Kidney (tissue), 13 donors: ENCODE measurements at regions not wholly inside any gene's neighbourhood (a gene's known extent, or its start where the extent isn't known, plus 50 kb on each side); places are given as distances from the start of the nearest gene placed in this dataset.

Source experiments
- DNase-seq, 5 donors: peaks; one replicate each; pipeline ENCODE4 v3.0.0-alpha.2; 2013 to 2020
- FAIRE-seq: peaks from 2 replicates; lab custom pipeline; 2012; peaks lifted over from hg19 to GRCh38; lab: Jason Lieb, UNC
- H3K27ac ChIP-seq, 2 donors: one replicate each; pipeline ENCODE4 v1.7.0; 2013; ENCODE audit warnings: low read depth in 2 of 2, low read length in 2 of 2, inconsistent platforms in 1 of 2
- H3K27me3 ChIP-seq: one replicate; pipeline ENCODE4 v1.7.1; 2013; ENCODE audit warnings: low read length, inconsistent platforms; ENCODE audit not compliant: control insufficient read depth, insufficient read depth
- H3K36me3 ChIP-seq, 3 donors: one replicate each; pipeline versions ENCODE4 v1.7.0 to v1.7.1; 2013; ENCODE audit warnings: low read length in 3 of 3, control low read depth in 1 of 3, inconsistent platforms in 1 of 3; ENCODE audit not compliant: insufficient read depth in 3 of 3, control insufficient read depth in 2 of 3
- H3K4me1 ChIP-seq, 3 donors: one replicate each; pipeline versions ENCODE4 v1.7.0 to v1.7.1; 2013; ENCODE audit warnings: low read length in 3 of 3, inconsistent platforms in 1 of 3, low read depth in 1 of 3; ENCODE audit not compliant: control insufficient read depth in 2 of 3, insufficient read depth in 2 of 3
- H3K4me3 ChIP-seq, 3 donors: one replicate each; pipeline versions ENCODE4 v1.7.0 to v1.8.1; 2013; ENCODE audit warnings: low read length in 3 of 3, control low read depth in 1 of 3, inconsistent platforms in 1 of 3
- H3K9ac ChIP-seq, 3 donors: one replicate each; pipeline versions ENCODE4 v1.7.0 to v1.7.1; 2013; ENCODE audit warnings: low read length in 3 of 3, control low read depth in 1 of 3, inconsistent platforms in 1 of 3
- H3K9me3 ChIP-seq, 3 donors: one replicate each; pipeline versions ENCODE4 v1.7.0 to v1.7.1; 2013; ENCODE audit warnings: low read length in 3 of 3, control low read depth in 1 of 3, inconsistent platforms in 1 of 3; ENCODE audit not compliant: control insufficient read depth in 2 of 3, insufficient read depth in 1 of 3
- CTCF ChIP-seq: IDR thresholded peaks from 3 replicates; pipeline ENCODE4 v1.5.1; 2012; ENCODE audit warnings: mild to moderate bottlenecking, moderate library complexity, borderline replicate concordance; ENCODE audit not compliant: insufficient read depth; ENCODE audit errors: extremely low read depth
- intact Hi-C: fragments of 100-400 bp; cut with DNase I; formaldehyde crosslinking; loops from one replicate; pipeline ENCODE4 v1.11.1; 2022
- donor health status: control.
- donor health status: control.
- donor health status: control.
- donor health status: control.
- donor health status: control.
- donor health status: DM: yes; HTN: yes; CAD: no.
- donor health status: Normal renal cell carcinoma (clear cell type).

- no peak overlapping the region for H3K9ac ChIP-seq
- H3K4me3 ChIP-seq = no peak overlapping the region
- no peaks in the 10 kb centered on the region for H3K9me3 ChIP-seq
- no peak for TF ChIP-seq CTCF
- no peaks in the 10 kb centered on the region for H3K36me3 ChIP-seq
- intact Hi-C loops = no loop called here
- DNase-seq (no peak), FAIRE-seq (no peak)
- H3K27ac ChIP-seq = no peak overlapping the region
- H3K27me3 ChIP-seq = no peaks in the 10 kb centered on the region
- H3K4me1 ChIP-seq = no peaks in the 10 kb centered on the region
Observed at GRCh38 chr3:177561769-177562392, 364.6 kb upstream of the TBL1XR1 start.

GRCh38 chr3:177563243-177563780, 366.0 kb upstream of the TBL1XR1 start:
- Histone ChIP-seq H3K27ac (no peak overlapping the region), H3K36me3 (no peaks in the 10 kb centered on the region), H3K4me3 (no peak overlapping the region), H3K27me3 (no peaks in the 10 kb centered on the region), H3K9ac (no peak overlapping the region), H3K4me1 (no peaks in the 10 kb centered on the region), H3K9me3 (no peaks in the 10 kb centered on the region)
- intact Hi-C loops = no loop called here
- TF ChIP-seq CTCF = no peak
- no peak for FAIRE-seq
- no peak for DNase-seq

DNA sequence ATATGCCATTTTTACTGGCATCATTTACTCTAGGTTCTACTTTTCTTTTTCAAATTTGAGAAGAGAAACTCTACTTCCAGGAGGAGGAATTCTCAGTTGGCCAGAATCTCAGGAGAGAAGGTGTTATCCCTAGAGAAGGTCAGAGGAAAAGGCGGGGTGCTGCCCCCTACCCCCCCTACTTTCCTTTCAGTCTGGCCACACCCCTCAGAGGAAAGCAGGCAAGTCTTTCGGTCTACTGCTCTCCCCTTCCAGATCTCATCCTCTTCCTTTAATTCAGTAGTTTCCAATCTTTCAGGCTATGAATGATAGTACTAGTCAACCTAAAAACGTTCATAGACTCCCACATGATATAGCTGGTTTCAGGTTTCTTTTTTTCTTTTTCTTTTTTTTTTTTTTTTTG, 366.5 kb upstream of the TBL1XR1 start:
- TF ChIP-seq CTCF = no peak
- DNase-seq (peak in 1 of 5 donors; percentile 24), FAIRE-seq (no peak)
- intact Hi-C loops = no loop called here
- H3K27me3 ChIP-seq = no peaks in the 10 kb centered on the region
- no peak overlapping the region for H3K27ac ChIP-seq
- H3K9ac ChIP-seq = no peak overlapping the region
- no peak overlapping the region for H3K4me3 ChIP-seq
- H3K4me1 ChIP-seq = no peaks in the 10 kb centered on the region
- H3K36me3 ChIP-seq = no peaks in the 10 kb centered on the region
- H3K9me3 ChIP-seq = no peaks in the 10 kb centered on the region

DNA sequence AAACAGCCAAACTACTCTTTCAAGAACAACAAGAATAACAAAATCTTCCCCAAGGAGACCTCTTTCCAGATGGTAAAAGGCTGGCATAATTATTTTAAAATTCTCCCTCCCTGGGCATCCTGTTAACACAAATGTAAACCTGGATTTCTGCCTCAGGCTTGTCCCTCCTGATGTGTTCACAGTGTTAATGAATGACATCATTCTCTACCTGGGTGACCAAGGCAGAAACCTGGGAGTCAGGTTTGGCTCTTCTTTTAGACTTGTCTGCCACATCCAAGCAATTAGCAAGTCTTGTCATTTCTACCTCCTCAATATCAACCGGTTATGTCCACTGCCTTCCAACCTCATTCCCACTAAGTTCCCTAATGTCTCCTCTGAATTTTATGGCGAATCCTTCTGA, 368.7 kb upstream of the TBL1XR1 start:
- no peaks in the 10 kb centered on the region for H3K4me1 ChIP-seq
- FAIRE-seq = no peak

More for the DNA sequence above, 368.7 kb upstream of the TBL1XR1 start:
- DNase-seq = no peak
- H3K27ac ChIP-seq = no peak overlapping the region
- H3K9me3 ChIP-seq = no peaks in the 10 kb centered on the region
- H3K9ac ChIP-seq = no peak overlapping the region
- H3K4me3 ChIP-seq = no peak overlapping the region
- intact Hi-C loops = no loop called here
- TF ChIP-seq CTCF = no peak
- H3K27me3 ChIP-seq = no peaks in the 10 kb centered on the region
- H3K36me3 ChIP-seq = no peaks in the 10 kb centered on the region
